GM12891 (cell line): ENCODE measurements at regions not wholly inside any gene's neighbourhood (a gene's known extent, or its start where the extent isn't known, plus 50 kb on each side); places are given as distances from the start of the nearest gene placed in this dataset.

ENCODE experiments used
- DNase-seq: peaks from one replicate; pipeline ENCODE4 v3.0.0; 2011; ENCODE audit warnings: low spot score; ENCODE audit not compliant: insufficient read length
- FAIRE-seq: peaks from 2 replicates; lab custom pipeline; 2011; peaks lifted over from hg19 to GRCh38; lab: Jason Lieb, UNC
- PAX5 ChIP-seq: IDR thresholded peaks from 2 replicates; pipeline ENCODE4 v1.6.1; 2011; ENCODE audit warnings: low read length, moderate library complexity, mild to moderate bottlenecking; ENCODE audit not compliant: insufficient read depth, severe bottlenecking
- POLR2A ChIP-seq: IDR thresholded peaks from 2 replicates; pipeline ENCODE4 v1.6.1; 2011; ENCODE audit warnings: low read depth, low read length, control low read depth
- POLR2AphosphoS5 ChIP-seq: IDR thresholded peaks from 2 replicates; pipeline ENCODE4 v1.6.1; 2011; ENCODE audit warnings: low read depth, low read length, control low read depth
- POU2F2 ChIP-seq: IDR thresholded peaks from 2 replicates; pipeline ENCODE4 v1.6.1; 2011; ENCODE audit warnings: low read depth, mild to moderate bottlenecking, control low read depth, low read length, moderate library complexity
- SPI1 ChIP-seq: IDR thresholded peaks from 2 replicates; pipeline ENCODE4 v1.6.1; 2011; ENCODE audit warnings: low read depth, low read length, control low read depth
- TAF1 ChIP-seq: IDR thresholded peaks from 2 replicates; pipeline ENCODE4 v1.6.1; 2011; ENCODE audit warnings: low read depth, low read length, control low read depth

DNA sequence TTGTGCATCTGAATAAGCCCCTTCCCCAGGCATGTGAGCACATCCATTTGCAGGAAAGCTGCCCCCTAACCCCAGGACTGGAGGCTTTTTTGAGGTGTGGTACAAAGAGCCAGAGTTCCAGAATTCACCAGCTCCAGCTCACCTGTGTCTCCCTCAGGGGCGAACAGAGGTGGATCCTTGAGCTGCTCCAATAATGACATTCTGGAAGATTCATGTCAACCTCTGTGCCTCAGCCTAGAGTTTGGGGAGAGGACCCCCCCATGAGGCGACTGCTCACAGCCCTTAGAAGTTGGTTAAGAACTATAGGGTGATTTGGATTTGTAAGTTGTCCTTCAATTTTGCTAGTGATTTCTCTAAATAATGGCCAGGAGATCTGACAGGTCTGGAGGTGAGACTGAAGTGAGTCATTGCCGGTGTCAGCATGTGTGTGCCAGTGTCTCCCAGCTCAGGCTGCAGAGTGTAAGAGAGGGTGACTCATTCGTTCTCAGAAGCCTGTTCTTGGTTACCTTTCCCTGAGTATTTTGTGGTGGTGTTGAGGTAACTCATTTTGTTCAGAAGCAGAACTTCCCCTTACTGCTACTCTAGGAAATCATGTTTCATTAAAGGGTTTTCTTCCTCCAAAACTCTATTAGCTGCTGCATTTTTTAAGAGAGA is 136.9 kb upstream of the TOPAZ1 start:
- FAIRE-seq (peak; percentile 92), DNase-seq (peak; percentile 56)
- TF ChIP-seq POLR2A (no peak), POLR2AphosphoS5 (no peak), PAX5 (no peak)

DNA sequence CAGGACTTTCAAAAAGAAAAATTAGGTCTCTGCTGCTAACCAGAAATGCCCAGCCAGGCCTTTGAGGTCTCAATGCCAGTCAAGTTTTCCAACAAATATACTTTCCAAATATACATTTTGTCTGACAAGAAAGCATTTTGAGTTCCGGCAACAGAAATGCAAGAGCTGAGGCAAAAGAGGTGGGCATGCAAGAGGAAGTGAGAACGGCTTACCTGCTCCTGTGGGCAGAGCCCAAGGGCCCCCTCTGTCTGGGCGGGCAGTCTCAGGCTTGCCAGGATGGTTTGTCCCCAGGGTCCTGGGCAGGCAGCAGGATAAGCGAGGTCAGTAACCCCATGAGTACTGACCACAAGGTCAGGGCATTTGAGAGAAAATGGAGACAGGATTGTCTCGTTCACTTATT is 136.1 kb upstream of the TOPAZ1 start:
- FAIRE-seq (peak; percentile 45), DNase-seq (no peak)
- TF ChIP-seq POU2F2: no peak
- TF ChIP-seq SPI1: peak; percentile 89

DNA sequence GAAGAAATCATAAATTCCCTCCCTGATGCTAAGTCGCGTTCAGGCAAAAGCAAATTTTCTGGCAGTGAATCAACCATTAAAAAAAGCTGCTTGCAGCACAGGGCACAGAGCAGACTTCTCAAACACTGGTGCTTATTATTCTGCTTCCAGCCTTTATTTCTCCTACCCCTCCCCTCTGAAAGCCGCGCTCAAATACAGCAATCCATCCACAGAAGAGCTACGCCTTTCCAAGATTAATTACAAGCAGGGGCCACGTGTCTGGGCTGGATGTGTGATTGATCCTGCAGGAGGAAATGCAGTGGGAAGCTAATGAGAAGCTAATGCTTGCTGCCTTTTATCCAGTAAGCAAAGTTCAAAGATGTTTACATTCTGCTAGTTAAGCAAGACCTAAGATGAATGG is 134.9 kb upstream of the TOPAZ1 start:
- no peak for DNase-seq
- FAIRE-seq: peak; percentile 56
- TF ChIP-seq PAX5: no peak
- no peak for TF ChIP-seq TAF1
- TF ChIP-seq SPI1: no peak
- no peak for TF ChIP-seq POU2F2
- no peak for TF ChIP-seq POLR2AphosphoS5
- TF ChIP-seq POLR2A: no peak

DNA sequence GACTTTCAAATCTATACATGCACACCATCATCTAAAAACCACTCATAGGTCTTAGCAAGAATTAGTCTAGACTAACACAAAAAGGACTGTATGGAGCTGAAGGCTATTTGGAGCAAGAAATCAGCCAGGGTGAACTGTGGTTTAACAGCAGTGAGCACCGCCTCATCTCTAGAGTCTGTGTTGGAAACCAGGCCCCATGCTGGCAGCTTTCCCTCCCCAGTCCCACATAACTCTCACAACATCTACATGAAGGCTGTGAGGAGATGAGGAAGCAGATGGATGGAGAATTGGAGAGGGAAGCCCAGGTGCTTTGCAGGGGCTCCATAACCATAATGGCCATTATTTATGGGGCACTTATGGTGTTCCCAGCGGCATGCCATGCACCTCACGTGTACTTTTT is 133.2 kb upstream of the TOPAZ1 start:
- FAIRE-seq (no peak), DNase-seq (no peak)
- TF ChIP-seq PAX5: no peak
- TF ChIP-seq POLR2A: no peak
- no peak for TF ChIP-seq POU2F2
- TF ChIP-seq TAF1: no peak
- no peak for TF ChIP-seq POLR2AphosphoS5
- no peak for TF ChIP-seq SPI1

DNA sequence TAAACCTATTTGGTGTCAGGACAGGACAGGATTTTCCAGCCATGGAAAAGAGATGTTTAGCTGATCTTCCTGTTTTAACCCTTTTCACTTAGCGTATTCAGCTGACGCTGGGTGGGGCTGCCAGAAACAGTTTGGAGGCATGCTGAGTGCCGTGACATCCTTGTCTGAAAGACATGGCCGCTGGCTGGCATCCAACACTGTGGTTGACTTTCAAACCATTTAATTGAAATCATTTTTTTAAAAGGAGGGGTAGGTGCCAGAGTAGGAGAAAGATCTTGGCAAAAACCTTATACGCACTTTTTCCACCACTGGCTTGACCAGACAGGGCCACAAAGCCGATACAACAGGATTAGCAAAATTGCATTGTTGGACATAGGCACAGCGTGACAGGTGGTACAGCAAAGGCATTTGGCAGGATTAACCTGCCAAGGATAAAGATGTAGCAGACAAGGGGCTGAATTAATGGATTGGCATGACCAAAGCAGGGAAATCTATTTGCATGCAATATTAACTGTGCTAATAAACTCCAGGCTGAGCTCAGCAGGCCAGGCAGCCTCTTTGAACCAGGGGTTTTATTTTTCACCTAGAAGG is 131.8 kb upstream of the TOPAZ1 start:
- FAIRE-seq: no peak
- TF ChIP-seq POU2F2: no peak
- no peak for TF ChIP-seq POLR2A
- TF ChIP-seq PAX5: no peak
- TF ChIP-seq SPI1: no peak
- no peak for TF ChIP-seq TAF1
- TF ChIP-seq POLR2AphosphoS5: no peak
- no peak for DNase-seq

DNA sequence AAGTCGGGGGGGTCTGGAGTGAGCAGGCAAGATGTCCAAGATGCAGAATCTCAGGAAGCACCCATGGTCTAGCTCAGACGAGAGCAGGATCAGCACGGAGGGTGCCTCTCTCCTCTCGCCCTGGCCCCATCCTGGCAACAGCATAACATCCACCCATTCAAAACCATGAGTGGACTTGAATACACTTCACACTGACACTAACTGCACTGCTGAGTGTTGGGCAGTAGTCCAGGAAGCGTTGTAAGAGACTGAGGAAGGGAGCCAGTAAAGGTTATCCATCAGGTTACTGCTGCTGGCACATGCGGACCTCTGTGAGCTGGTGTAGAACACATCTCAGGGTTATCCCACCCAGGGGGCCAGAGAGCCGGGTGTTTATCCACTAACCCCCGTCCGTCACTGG is 131.0 kb upstream of the TOPAZ1 start:
- TF ChIP-seq POU2F2 (no peak), POLR2AphosphoS5 (no peak), TAF1 (no peak), POLR2A (no peak), SPI1 (no peak), PAX5 (no peak)
- FAIRE-seq (no peak), DNase-seq (no peak)

DNA sequence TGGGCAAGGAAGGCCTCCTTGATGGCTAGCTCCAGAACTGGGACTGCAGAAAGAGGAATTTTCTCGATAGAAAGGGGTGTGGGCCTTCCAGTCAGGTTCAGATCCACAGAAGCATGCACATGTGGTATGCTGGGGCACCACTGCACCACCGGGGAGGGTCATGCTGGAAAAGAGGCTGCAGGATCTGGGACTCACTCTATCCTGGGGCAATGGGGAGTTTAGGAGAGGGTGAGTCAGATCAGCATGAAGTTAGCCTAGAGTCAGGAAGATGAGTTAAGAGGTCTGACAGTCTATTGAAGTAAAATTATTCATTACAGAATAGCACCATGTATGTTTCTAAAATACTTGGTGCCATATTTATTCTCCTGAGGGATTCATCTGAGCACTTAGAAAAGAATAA is 130.2 kb upstream of the TOPAZ1 start:
- TF ChIP-seq POLR2AphosphoS5 (no peak), TAF1 (no peak), POU2F2 (no peak)
- FAIRE-seq: no peak
- no peak for DNase-seq

DNA sequence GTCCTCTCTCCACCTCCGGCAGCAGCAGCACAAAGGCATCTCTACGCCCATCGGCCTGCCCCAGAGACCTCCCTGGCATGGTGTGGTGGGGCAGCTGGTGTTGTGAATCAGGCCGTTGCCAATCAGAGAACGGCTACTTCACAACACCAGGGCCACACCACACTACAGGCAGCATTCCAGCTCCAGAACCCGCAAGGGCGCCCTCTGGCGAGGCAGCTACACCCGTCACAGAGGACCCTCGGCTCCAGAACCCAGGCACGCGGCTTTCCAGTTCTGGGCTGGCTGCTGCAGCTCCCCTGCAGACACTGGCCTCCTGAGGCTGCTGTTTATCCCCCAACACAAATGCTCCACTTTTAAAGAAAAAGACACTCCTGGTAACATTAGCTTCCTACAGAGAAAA is 127.5 kb upstream of the TOPAZ1 start:
- TF ChIP-seq SPI1 (no peak), PAX5 (no peak), TAF1 (no peak), POU2F2 (no peak), POLR2A (no peak), POLR2AphosphoS5 (no peak)
- DNase-seq (peak; percentile 48), FAIRE-seq (peak; percentile 75)

DNA sequence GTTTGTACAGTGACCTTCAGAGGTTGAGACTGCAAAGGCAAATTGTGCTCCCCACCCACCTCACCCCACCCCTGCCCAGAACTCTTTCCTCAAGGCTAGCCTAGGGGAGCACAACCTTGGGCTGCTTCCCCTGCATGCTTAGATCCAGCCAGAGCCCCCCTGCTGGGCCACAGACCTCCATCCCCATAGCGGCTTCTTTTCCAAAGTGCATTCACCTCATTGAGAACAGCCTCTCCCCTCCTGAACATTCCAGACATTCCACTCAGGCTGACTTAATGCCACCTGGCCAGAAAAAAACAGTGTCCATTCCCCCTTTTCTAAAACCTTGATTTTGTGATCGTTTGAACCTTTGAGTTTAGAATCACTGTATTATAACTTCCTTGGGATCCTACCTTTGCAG is 124.4 kb upstream of the TOPAZ1 start:
- DNase-seq (no peak), FAIRE-seq (no peak)
- TF ChIP-seq TAF1: no peak
- TF ChIP-seq SPI1: no peak

DNA sequence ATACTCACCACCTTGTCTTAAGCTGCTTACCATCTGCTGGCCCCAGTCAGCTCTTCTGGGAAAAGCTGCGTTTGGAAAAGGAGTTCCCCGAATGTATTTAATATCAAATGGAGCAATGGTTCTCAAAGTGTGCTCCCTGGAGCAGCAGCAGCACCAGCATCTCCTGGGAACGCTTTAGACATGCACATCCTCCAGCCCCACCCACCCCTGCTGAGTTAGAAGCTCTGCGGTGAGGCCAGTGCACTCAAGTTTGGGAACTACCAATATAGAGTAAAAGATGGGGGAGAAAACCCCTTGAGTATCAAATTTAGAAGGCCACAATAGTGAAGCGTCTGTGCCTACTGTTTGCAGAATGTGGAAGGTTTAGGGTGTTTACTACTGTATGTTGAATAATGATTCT is 124.0 kb upstream of the TOPAZ1 start:
- TF ChIP-seq POU2F2 (no peak), SPI1 (no peak)
- FAIRE-seq (no peak), DNase-seq (no peak)

DNA sequence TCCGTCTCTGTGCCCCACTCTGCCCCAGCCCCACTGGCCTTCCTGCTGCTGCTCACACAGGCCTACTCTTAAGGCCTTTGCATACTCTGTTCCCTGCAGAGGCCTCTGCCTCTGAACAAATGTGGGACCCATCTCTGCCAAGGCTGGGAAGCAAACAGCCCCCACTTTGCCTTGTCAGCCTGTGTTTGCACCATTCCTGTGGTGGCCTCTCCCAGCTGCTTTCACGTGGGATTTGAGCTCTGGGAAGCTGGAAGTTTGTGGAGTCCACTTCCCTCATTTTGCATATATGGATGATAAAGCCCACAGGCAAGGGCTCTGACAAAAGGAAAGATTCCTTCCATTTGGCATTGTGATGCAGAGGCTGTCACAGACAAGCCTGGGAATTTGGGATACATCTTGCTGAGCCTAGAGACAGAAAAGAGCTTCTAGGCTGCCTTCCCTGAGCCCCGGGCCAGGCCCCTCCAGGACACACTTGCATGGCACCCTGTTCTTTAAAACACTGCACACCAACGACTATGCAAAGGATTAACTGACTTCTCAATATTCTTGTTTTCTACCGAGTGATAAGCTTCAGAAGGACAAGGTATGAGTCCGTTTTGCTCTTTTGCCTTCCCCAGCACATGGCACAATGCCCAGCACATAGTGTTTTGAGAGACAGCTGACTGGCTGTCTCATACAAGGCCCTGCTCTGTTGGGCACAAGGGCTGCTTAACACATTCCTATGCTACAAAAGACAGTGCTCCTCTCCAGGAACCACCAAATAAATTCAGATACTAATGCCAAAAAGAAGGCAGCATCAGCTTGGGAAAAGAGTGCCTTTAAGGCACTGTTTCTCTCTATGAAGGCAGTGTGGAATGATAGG is 120.7 kb upstream of the TOPAZ1 start:
- DNase-seq: no peak
- TF ChIP-seq POLR2AphosphoS5 (no peak; the same call in none of the 2 replicates), TAF1 (no peak), POLR2A (0 out of 2 replicates have a peak, but pooled peaks have one; percentile 30), POU2F2 (no peak)
- FAIRE-seq: no peak
